ENCODE measurements at regions not wholly inside any gene's neighbourhood (a gene's known extent, or its start where the extent isn't known, plus 50 kb on each side); places are given as distances from the start of the nearest gene placed in this dataset.

GRCh38 chr20:39698752-39699151 lies 736.6 kb downstream of the DHX35 start:
- Histone ChIP-seq H3K4me1 (ENCODE audit: control extremely low read depth in 1 of 4, control insufficient read depth in 4 of 4, insufficient read depth in 4 of 4, low read length in 3 of 4) (peaks cover 0 to 7% (median 1%) of the 10 kb centered on the region in 4 experiments), H3K36me3 (ENCODE audit: control insufficient read depth in 4 of 4, insufficient read depth in 4 of 4, low read length in 3 of 4) (no peaks in the 10 kb centered on the region), H3K27me3 (replicated peaks in 2 of 5; ENCODE audit: control insufficient read depth in 4 of 5, insufficient read depth in 5 of 5, low read length in 4 of 5) (peaks cover 0 to 2% (median 0%) of the 10 kb centered on the region in 5 experiments), H3K27ac (ENCODE audit: insufficient read depth in 1 of 2, low read depth in 1 of 2, low read length in 2 of 2, poor library complexity in 1 of 2, severe bottlenecking in 2 of 2) (no peak overlapping the region), H3K9me3 (ENCODE audit: control extremely low read depth in 1 of 5, control insufficient read depth in 4 of 5, insufficient read depth in 2 of 5, low read depth in 1 of 5, low read length in 4 of 5) (peaks cover 0 to 3% (median 2%) of the 10 kb centered on the region in 5 experiments), H3K4me3 (ENCODE audit: control insufficient read depth in 1 of 7, extremely low read depth in 1 of 7, insufficient read depth in 4 of 7, low read depth in 2 of 7, low read length in 6 of 7) (no peak overlapping the region)
- ChIA-PET CTCF (no interaction called here), POLR2A (no interaction called here)
- no peak for DNase-seq
- 86% methylated on average over 1 of the region's 1 CpG for WGBS (ENCODE audit: insufficient coverage)

DNA sequence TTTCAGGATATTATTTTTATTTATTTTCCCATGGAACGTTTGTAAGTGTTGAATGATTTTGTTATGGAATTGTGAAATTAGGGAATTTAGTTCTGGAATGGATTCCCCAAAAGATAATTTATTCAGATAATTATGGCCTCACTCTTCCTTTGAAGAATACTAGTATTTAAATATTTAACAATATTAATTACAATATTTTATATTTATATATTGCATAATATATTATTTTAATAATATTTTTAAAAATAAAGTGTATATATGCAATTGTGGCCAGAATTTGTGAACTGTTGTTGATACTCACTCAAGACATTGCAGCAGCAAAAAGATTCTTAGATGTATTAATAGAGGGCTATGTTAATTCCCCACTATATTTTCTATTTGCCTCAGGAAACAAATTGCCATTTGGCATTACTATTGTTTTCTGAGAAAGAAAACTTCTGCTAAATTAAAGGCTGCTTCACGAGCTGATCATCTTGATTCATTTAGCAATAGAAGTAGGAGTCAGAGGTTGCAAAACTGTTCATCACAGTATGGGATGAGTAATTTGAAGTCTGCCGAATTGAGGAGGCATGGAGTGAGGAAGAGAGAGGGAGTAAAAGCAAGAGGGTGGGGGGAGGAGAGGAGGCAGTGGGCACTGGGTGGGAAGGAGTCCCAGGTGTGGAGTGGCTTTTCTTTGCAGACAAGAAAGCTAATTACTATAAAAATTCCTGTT lies 729.2 kb downstream of the DHX35 start:
- ChIA-PET CTCF (no interaction called here), POLR2A (no interaction called here)
- no peaks in the 10 kb centered on the region for H3K36me3 ChIP-seq (ENCODE audit: control insufficient read depth in 4 of 4, insufficient read depth in 4 of 4, low read length in 3 of 4)

GRCh38 chr20:39676857-39677391 lies 714.8 kb downstream of the DHX35 start:
- Histone ChIP-seq H3K27ac (ENCODE audit: insufficient read depth in 1 of 2, low read depth in 1 of 2, low read length in 2 of 2, poor library complexity in 1 of 2, severe bottlenecking in 2 of 2) (no peak overlapping the region), H3K27me3 (replicated peaks in 2 of 5; ENCODE audit: control insufficient read depth in 4 of 5, insufficient read depth in 5 of 5, low read length in 4 of 5) (no peaks in the 10 kb centered on the region), H3K4me3 (ENCODE audit: control insufficient read depth in 1 of 7, extremely low read depth in 1 of 7, insufficient read depth in 4 of 7, low read depth in 2 of 7, low read length in 6 of 7) (no peak overlapping the region), H3K4me1 (ENCODE audit: control extremely low read depth in 1 of 4, control insufficient read depth in 4 of 4, insufficient read depth in 4 of 4, low read length in 3 of 4) (peaks cover 0 to 4% (median 0%) of the 10 kb centered on the region in 4 experiments), H3K9me3 (ENCODE audit: control extremely low read depth in 1 of 5, control insufficient read depth in 4 of 5, insufficient read depth in 2 of 5, low read depth in 1 of 5, low read length in 4 of 5) (peaks cover 0 to 11% (median 0%) of the 10 kb centered on the region in 5 experiments), H3K36me3 (ENCODE audit: control insufficient read depth in 4 of 4, insufficient read depth in 4 of 4, low read length in 3 of 4) (no peaks in the 10 kb centered on the region)
- WGBS (ENCODE audit: insufficient coverage): 100% methylated on average over 3 of the region's 5 CpGs
- DNase-seq: no peak
- CTCF ChIA-PET: no interaction called here
- POLR2A ChIA-PET: no interaction called here

More for the DNA sequence above, 729.2 kb downstream of the DHX35 start:
- Histone ChIP-seq H3K27ac (ENCODE audit: insufficient read depth in 1 of 2, low read depth in 1 of 2, low read length in 2 of 2, poor library complexity in 1 of 2, severe bottlenecking in 2 of 2) (no peak overlapping the region), H3K4me1 (ENCODE audit: control extremely low read depth in 1 of 4, control insufficient read depth in 4 of 4, insufficient read depth in 4 of 4, low read length in 3 of 4) (no peaks in the 10 kb centered on the region), H3K27me3 (replicated peaks in 2 of 5; ENCODE audit: control insufficient read depth in 4 of 5, insufficient read depth in 5 of 5, low read length in 4 of 5) (peaks cover 0 to 2% (median 0%) of the 10 kb centered on the region in 5 experiments), H3K9me3 (ENCODE audit: control extremely low read depth in 1 of 5, control insufficient read depth in 4 of 5, insufficient read depth in 2 of 5, low read depth in 1 of 5, low read length in 4 of 5) (no peaks in the 10 kb centered on the region), H3K4me3 (ENCODE audit: control insufficient read depth in 1 of 7, extremely low read depth in 1 of 7, insufficient read depth in 4 of 7, low read depth in 2 of 7, low read length in 6 of 7) (no peak overlapping the region)
- DNase-seq: no peak
- 76% methylated on average over 2 of the region's 3 CpGs for WGBS (ENCODE audit: insufficient coverage)

- ChIA-PET POLR2A (no interaction called here), CTCF (no interaction called here)
- no peak overlapping the region for H3K27ac ChIP-seq (ENCODE audit: insufficient read depth in 1 of 2, low read depth in 1 of 2, low read length in 2 of 2, poor library complexity in 1 of 2, severe bottlenecking in 2 of 2)
- H3K27me3 ChIP-seq (replicated peaks in 2 of 5; ENCODE audit: control insufficient read depth in 4 of 5, insufficient read depth in 5 of 5, low read length in 4 of 5): no peaks in the 10 kb centered on the region
- DNase-seq: no peak
- H3K9me3 ChIP-seq (ENCODE audit: control extremely low read depth in 1 of 5, control insufficient read depth in 4 of 5, insufficient read depth in 2 of 5, low read depth in 1 of 5, low read length in 4 of 5): peaks cover 0 to 11% (median 0%) of the 10 kb centered on the region in 5 experiments
- 98% methylated on average over 4 of the region's 6 CpGs for WGBS (ENCODE audit: insufficient coverage)
- H3K4me1 ChIP-seq (ENCODE audit: control extremely low read depth in 1 of 4, control insufficient read depth in 4 of 4, insufficient read depth in 4 of 4, low read length in 3 of 4): peaks cover 0 to 4% (median 0%) of the 10 kb centered on the region in 4 experiments
- no peak overlapping the region for H3K4me3 ChIP-seq (ENCODE audit: control insufficient read depth in 1 of 7, extremely low read depth in 1 of 7, insufficient read depth in 4 of 7, low read depth in 2 of 7, low read length in 6 of 7)
- no peaks in the 10 kb centered on the region for H3K36me3 ChIP-seq (ENCODE audit: control insufficient read depth in 4 of 4, insufficient read depth in 4 of 4, low read length in 3 of 4)
Observed at GRCh38 chr20:39676241-39676640, 714.1 kb downstream of the DHX35 start.

GRCh38 chr20:39674842-39675241 lies 712.7 kb downstream of the DHX35 start:
- Histone ChIP-seq H3K36me3 (ENCODE audit: control insufficient read depth in 4 of 4, insufficient read depth in 4 of 4, low read length in 3 of 4) (no peaks in the 10 kb centered on the region), H3K27ac (ENCODE audit: insufficient read depth in 1 of 2, low read depth in 1 of 2, low read length in 2 of 2, poor library complexity in 1 of 2, severe bottlenecking in 2 of 2) (no peak overlapping the region), H3K27me3 (replicated peaks in 2 of 5; ENCODE audit: control insufficient read depth in 4 of 5, insufficient read depth in 5 of 5, low read length in 4 of 5) (no peaks in the 10 kb centered on the region), H3K9me3 (ENCODE audit: control extremely low read depth in 1 of 5, control insufficient read depth in 4 of 5, insufficient read depth in 2 of 5, low read depth in 1 of 5, low read length in 4 of 5) (peaks cover 0 to 5% (median 0%) of the 10 kb centered on the region in 5 experiments), H3K4me1 (ENCODE audit: control extremely low read depth in 1 of 4, control insufficient read depth in 4 of 4, insufficient read depth in 4 of 4, low read length in 3 of 4) (peaks cover 0 to 4% (median 0%) of the 10 kb centered on the region in 4 experiments), H3K4me3 (ENCODE audit: control insufficient read depth in 1 of 7, extremely low read depth in 1 of 7, insufficient read depth in 4 of 7, low read depth in 2 of 7, low read length in 6 of 7) (no peak overlapping the region)
- 40% methylated on average over 1 of the region's 2 CpGs for WGBS (ENCODE audit: insufficient coverage)
- POLR2A ChIA-PET: no interaction called here
- DNase-seq: no peak
- CTCF ChIA-PET: no interaction called here

DNA sequence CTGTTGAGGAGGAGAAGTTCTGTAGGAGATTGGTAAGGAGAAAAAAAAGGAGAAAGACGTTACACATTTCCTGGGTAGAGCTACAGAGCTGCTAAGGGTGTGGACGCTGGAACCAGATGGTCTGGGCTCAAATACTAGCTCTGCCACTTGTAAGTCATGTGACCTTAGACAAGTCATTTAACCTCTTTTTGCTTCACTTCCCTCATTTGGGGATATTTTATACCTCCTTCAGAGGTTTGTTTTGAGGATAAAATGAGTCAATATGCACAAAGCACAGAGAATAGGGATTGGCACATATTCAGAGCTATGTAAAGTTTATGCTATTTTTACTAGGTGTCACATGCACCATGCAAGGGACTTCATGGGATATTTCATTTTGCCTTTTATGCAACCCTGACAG lies 708.8 kb downstream of the DHX35 start:
- no peak for DNase-seq
- no peaks in the 10 kb centered on the region for H3K9me3 ChIP-seq (ENCODE audit: control extremely low read depth in 1 of 5, control insufficient read depth in 4 of 5, insufficient read depth in 2 of 5, low read depth in 1 of 5, low read length in 4 of 5)
- H3K4me3 ChIP-seq (ENCODE audit: control insufficient read depth in 1 of 7, extremely low read depth in 1 of 7, insufficient read depth in 4 of 7, low read depth in 2 of 7, low read length in 6 of 7): no peak overlapping the region
- H3K27ac ChIP-seq (ENCODE audit: insufficient read depth in 1 of 2, low read depth in 1 of 2, low read length in 2 of 2, poor library complexity in 1 of 2, severe bottlenecking in 2 of 2): no peak overlapping the region
- CTCF ChIA-PET: no interaction called here
- H3K27me3 ChIP-seq (replicated peaks in 2 of 5; ENCODE audit: control insufficient read depth in 4 of 5, insufficient read depth in 5 of 5, low read length in 4 of 5): peaks cover 0 to 2% (median 0%) of the 10 kb centered on the region in 5 experiments
- POLR2A ChIA-PET: no interaction called here
- no peaks in the 10 kb centered on the region for H3K36me3 ChIP-seq (ENCODE audit: control insufficient read depth in 4 of 4, insufficient read depth in 4 of 4, low read length in 3 of 4)
- WGBS (ENCODE audit: insufficient coverage): no CpG with 5 or more reads among the region's 2 CpGs
- peaks cover 0 to 4% (median 0%) of the 10 kb centered on the region in 4 experiments for H3K4me1 ChIP-seq (ENCODE audit: control extremely low read depth in 1 of 4, control insufficient read depth in 4 of 4, insufficient read depth in 4 of 4, low read length in 3 of 4)

- DNase-seq: no peak
- Histone ChIP-seq H3K36me3 (ENCODE audit: control insufficient read depth in 4 of 4, insufficient read depth in 4 of 4, low read length in 3 of 4) (no peaks in the 10 kb centered on the region), H3K9me3 (ENCODE audit: control extremely low read depth in 1 of 5, control insufficient read depth in 4 of 5, insufficient read depth in 2 of 5, low read depth in 1 of 5, low read length in 4 of 5) (no peaks in the 10 kb centered on the region), H3K27ac (ENCODE audit: insufficient read depth in 1 of 2, low read depth in 1 of 2, low read length in 2 of 2, poor library complexity in 1 of 2, severe bottlenecking in 2 of 2) (no peak overlapping the region), H3K4me3 (ENCODE audit: control insufficient read depth in 1 of 7, extremely low read depth in 1 of 7, insufficient read depth in 4 of 7, low read depth in 2 of 7, low read length in 6 of 7) (no peak overlapping the region), H3K27me3 (replicated peaks in 2 of 5; ENCODE audit: control insufficient read depth in 4 of 5, insufficient read depth in 5 of 5, low read length in 4 of 5) (peaks cover 0 to 2% (median 0%) of the 10 kb centered on the region in 5 experiments), H3K4me1 (ENCODE audit: control extremely low read depth in 1 of 4, control insufficient read depth in 4 of 4, insufficient read depth in 4 of 4, low read length in 3 of 4) (peaks cover 0 to 2% (median 0%) of the 10 kb centered on the region in 4 experiments)
- ChIA-PET CTCF (no interaction called here), POLR2A (interaction anchor here (0.7 kb wide), 1 partner anchor 14 kb away, joined by 5 read pairs; no protein-coding TSS in a partner anchor)
- WGBS (ENCODE audit: insufficient coverage): 100% methylated on average over 2 of the region's 2 CpGs
Observed at GRCh38 chr20:39669659-39670058, 707.5 kb downstream of the DHX35 start.

All from common myeloid progenitor, CD34-positive (primary cell).